Muscle of back (tissue), 3 donors: ENCODE measurements at regions not wholly inside any gene's neighbourhood (a gene's known extent, or its start where the extent isn't known, plus 50 kb on each side); places are given as distances from the start of the nearest gene placed in this dataset.
"Not testable (repeated sequence)": the region's sequence is repeated elsewhere in the genome, so short reads cannot be mapped to it uniquely, and the experiment has no call there.

Experiments used
- DNase-seq, 3 donors: peaks; one replicate each; pipeline versions ENCODE4 v3.0.0 to v3.0.0-alpha.2; 2013

DNA sequence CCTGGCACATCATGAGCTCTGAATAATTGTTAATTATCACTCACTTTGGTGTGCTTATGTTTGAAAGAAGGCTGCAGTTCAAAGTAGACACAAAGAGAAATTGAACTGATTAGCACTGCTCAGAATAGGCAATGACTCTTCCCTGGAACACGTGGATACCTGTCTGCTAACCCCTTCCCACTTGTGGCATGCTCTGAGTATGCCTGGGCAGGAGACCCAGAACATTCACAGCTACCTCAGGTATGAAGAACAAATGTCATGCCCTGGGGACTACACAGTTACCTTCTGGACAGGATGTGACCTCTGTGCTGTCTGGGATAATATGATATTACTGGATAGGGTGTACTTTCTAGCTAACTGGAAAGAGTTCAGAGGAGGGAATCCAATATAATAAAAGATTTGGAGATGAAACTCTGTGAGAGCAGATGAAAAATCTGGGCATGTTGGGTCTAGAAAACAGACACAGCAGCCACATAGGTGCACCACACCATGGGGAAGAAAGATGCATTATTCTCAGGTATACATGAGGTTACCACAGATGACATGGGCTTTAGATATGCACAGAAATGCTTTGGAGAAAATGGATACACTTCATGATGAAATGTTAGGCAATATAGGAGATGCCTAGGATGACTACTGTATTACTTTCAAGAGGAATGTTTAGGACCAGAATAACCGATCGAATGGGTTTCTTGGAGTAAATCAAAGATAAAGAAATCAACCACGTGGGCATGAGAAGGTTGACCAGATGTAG lies 324.2 kb upstream of the PREP start:
- DNase-seq = no peak

DNA sequence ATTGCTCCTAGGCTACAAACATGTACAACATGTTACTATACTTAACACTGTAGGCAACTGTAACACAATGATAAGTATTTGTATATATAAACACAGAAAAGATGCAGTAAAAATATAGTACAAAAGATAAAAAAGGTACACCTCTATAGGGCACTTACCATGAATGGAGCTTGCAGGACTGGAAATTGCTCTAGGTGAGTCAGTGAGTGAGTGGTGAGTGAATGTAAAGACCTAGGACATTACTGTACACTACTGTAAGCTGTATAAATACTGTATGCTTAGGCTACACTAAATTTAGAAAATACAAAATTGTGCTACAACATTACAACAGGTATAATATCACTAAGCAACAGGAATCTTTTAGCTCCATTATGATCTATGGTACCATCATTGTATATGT lies 312.0 kb upstream of the PREP start:
- DNase-seq = no peak

DNA sequence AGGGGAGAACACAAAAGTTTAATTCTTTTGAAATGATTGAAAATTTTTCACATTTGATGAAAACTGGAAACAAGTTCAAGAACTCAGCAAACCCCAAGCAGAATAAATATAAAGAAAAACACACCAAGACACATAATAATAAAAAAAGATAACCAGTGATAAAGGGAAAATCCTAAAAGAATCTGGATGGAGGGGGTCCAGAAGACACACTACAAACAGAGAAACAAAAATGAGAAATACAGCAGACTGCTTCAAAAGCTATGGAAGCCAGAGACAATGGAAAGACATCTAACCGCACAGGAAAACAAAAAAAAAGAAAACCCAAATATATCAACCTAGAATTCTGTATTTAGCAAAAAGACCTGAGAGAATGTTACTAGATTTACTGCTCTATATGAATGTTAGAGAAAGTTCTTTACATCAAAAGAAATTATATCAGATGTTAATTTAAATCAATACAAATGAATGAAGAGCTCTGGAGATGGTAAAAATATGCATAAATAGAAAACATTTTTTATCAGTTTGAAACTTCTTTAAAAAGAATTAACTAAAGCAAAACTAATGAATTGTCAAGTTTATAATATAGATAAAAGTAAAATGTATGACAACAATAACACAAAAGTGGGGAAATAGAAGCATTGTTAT lies 310.7 kb upstream of the PREP start:
- DNase-seq = no peak

DNA sequence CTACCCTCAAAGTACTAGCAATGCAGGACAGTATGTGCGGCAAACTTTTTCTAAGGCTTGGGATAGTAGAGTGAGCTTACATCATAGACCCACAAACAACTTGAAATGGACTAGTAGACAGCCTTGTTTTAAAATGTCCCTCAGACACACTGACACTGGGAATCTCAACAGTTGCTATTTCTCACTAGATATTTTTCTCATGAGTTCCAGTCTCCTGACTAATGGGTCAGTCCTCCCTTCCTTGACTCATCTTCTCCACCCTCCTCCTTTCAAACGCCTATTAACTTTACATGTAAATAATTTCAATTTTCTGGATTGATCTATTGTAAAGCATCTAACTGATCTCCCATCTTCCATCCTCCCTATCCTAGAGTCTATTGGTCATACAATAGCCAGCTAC lies 308.3 kb upstream of the PREP start:
- no peak for DNase-seq

DNA sequence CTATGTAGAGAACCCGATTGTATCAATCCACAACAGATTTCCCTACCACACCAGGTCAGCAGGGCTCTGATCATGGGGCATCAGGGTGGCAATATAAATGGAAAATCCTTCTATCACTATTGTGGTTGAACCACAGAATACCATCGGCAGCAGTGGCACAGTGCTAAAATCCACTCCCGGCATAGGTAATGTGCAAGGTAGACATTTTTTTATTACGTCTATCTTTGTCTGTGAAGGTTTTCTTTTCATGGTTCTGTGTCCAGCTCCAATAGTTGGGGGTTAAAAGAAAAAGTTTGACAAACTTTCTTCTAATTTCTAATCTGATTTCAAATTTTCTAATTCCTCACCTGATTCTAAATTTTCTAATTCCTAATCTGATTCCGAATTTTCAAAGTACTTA lies 302.7 kb upstream of the PREP start:
- no peak for DNase-seq

DNA sequence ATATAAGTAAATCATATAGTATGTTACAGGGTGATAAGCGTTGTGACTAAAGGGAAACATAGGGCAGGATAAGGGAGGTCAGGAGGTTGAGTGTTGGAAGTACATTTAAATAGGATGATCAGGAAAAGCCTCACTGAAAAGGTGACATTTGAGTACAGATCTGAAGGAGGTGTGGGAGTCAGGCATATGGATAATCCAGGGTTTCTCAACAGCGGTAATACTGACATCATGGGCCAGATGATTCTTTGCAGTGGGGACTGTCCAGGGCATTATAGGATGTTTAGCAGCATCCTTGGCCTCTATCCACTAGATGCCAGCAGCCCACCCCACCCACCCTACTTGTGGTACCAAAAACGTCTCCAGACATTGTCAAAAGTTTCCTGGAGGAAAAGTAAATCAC lies 292.6 kb upstream of the PREP start:
- no peak for DNase-seq

DNA sequence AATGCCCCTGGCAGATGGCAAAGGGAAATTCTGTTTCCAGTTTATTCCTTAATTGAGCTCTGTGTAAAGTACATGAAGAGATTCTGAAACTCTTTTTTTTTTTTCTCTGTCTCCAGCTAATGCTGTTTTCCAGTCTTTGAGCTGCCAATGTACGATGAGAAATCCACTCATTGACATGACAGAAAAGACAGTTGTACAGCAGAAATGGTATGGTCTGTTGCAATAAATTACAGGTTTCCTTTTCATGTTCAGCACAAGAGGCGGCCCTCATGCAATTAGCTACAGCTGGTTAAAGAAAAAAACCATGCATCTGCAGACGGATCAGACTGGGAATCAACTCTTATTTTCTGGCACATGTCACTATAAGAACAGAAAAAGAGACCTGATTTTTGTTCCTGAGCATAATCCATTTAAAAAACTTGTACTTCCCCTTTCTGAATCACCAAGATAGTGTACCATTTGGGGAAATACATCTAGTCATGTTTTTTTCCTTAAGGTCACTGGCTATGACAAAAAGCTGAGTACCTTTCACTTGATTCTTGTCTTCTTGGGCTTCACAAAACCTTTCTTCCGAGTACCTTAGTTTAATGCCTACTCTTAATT lies 289.8 kb upstream of the PREP start:
- peak in 1 of 3 donors; percentile 10 for DNase-seq

DNA sequence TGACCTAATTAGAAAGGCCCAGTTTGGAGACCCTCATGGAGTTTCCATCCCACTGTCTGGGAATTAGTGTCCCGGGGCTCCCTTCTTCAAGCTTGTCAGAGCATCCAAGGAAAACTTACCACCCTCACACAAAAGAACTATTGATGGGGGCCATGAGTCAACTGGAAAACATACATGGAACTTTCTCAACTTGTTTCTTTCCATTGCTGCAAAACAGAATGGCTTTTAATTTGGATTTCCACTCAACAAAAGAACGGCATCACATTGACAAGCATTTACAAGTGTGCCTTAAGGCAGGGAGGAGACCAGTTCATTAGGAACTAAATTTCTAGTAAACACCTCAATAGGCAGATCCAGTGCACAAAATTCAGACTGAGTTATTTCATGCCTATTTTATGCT lies 289.1 kb upstream of the PREP start:
- no peak for DNase-seq

DNA sequence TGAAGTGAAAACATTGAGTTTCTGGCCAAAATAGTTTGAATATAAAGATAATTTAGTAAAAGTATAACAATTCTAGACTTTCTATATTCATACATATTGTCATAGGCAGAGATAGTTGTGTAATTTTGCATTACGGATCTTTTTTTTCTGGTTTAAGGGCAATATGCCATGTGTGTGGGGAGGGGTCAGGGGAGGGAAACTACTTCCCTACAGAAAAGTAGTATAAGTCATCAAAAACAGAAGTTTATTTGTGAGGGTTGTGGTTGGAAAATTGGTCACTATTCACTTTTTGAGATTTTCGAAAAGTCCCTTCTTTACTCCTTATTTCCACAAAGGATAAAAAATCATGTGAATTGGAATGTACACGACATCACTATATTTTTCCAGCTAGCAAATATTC lies 288.2 kb upstream of the PREP start:
- peak in 2 of 3 donors; percentile 22 to 23 for DNase-seq

DNA sequence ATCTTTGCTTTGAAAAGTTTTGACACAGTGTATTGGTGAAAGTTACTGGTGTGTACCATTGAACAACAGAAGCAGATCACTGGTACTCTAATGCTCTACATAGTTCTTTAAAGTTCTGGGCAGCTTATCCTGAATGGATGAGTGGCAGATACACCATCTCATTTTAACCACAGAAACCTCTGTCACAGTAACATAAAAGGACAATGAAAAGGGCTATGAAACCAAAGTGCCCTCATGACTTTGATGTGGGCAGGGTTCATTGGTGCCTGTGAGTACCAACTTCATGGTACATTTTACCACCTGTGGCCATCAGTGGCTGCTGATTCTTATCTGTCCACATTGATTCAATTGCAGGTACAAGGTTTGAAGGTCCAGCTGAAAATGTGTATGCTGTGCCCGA lies 285.7 kb upstream of the PREP start:
- DNase-seq = no peak

DNA sequence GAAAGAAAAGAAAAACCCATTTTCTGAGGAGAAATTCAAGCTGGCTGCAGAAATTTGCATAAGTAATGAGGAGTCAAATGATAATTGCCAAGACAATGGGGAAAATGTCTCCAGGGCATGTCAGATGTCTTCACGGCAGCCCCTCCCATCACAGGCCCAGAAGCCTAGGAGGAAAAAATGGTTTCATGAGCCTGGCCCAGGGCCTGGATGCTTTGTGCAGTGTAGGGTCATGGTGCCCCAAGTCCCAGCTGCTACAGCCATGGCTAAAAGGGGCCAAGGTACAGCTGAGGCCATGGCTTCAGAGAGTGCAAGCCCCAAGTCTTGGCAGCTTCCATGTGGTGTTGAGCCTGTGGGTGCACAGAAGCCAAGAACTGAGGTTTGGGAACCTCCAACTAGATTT lies 283.9 kb upstream of the PREP start:
- DNase-seq = not testable (repeated sequence)

DNA sequence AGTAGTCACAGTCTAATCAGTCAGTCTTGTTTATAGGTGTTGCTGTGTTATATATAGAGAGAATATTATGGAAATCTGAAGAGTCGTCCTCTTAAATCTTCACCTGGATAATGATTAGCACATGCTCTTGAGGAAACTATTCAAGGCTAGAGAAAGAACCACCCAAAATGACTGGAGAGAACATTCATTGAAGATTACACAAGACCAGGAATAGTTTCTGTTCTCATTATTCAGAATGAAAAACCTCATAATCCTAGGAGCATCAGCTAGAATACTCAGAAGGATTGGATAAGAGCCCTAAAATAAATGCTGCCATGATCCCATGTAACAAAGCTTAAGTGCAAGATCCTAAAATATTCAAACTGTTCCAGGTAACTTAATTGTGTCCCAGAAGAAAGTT lies 278.2 kb upstream of the PREP start:
- DNase-seq = no peak

DNA sequence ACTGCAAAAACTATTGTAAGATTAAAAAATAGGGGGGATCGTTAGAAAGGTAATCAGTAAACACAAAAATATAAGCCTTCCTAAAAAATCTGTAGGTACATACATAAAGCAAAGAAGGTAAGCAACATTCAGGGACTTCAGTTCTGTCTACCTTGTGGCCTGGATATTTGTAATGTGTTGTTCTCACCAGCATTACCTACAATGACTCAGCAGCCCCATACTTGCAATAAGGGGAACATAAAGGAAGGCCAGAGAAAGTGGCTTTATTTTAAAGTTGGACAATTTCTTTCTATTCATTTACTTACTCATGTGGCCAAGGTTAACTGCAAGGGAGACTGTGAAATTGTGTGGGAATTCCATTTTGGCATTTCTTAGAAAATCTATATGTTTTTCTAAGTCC lies 277.2 kb upstream of the PREP start:
- no peak for DNase-seq

DNA sequence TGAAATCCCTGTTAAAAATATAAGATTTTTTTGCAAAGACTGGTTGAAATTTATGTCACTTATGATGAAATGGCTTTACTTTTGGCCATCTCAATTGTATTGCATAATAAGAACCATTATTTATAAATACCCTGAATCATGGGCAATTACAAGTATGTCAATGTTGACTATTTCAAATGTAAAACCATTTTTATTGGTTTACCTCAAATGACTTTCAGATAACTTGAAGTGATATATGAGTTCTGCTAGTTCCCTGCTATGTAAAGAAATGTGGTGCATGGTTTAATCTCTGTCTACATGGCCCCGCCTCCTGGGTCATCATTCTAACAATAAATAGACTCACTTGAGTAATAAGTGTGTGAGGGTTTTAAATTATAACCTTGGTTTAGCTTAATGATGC lies 275.6 kb upstream of the PREP start:
- no peak for DNase-seq

DNA sequence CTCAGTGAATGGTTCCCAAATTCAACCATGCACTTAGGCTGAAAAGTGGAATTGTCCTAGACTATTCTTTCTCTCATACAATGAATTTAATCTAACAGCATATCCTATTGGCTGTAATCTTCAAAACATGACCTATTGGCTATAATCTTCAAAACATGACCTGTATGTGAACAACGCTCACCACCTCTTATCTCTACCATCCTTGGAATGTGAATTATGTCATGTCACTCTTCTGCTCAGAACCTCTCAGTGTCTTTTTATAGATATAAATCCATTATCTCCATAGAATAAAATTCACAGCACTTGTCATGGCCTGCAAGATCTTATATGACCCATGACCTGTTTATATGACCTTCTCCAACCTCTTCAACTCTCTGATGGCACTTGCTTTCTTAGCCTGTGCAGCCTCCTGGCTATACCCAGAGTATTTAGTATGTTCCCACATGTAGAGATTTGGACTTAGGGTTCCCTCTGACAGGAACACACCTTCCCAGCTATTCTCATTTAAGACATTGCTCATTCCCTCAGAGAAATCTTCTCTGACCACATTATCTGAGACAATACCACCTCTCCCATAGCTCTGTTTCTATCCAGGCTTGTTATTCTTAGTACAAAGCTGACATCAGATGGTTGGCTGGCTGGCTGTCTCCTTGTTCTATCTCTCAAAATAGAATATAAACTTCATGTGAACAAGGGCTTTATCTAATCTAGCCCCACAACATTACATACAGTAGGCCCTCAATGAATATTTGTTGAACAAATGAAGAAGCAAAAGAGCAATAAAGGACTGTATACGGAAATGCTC lies 275.0 kb upstream of the PREP start:
- DNase-seq = no peak

DNA sequence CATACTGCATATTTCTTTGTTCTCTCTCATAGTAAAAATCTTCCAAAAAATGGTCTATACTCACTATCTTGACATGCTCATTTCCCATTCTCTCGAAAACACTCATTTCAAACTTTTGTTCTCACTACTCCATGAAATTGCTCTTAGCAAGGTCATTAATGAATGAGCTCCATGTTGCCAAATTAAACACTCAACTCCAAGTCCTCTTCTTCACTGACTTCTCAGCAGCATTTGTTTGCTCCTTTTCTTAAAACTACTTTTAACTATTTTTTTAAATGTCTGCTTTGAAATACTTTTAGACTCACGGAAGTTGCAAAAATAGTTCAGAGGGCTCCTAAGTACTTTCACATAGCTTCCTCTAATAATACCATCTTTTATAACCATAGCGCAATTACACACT lies 274.0 kb upstream of the PREP start:
- DNase-seq = no peak

DNA sequence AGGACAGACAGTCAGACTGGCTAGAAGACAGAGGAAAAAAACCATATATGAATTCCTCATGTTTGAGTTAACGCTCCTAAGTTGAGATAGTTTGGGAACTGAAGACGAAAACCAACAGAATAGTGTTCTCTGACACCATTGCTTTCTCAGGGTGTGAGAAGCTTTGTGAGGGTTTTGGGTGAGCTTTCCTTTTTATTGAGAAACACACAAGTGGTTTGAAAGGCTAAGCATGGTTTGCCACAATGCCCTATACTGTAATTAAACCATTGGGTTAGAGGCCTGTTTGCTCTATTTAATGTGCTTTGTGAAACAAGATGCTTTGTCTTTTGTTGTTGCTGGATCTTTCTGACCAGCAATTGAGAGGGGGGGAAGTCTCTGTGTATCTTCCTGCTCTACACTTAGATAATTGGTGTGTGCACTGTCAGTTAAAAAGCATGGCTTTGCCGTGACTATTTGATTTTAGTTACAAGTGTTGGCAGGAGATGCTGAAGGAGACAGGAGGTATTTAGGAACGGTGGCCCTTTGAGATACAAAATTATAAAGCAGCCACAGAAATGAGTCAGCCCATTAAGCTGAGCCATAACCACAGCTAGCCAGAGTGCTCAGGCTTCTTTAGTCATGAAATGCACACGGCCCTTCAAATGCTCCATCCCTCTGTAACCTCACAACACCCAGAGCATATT lies 273.0 kb upstream of the PREP start:
- peak in 1 of 3 donors; percentile 82 for DNase-seq

DNA sequence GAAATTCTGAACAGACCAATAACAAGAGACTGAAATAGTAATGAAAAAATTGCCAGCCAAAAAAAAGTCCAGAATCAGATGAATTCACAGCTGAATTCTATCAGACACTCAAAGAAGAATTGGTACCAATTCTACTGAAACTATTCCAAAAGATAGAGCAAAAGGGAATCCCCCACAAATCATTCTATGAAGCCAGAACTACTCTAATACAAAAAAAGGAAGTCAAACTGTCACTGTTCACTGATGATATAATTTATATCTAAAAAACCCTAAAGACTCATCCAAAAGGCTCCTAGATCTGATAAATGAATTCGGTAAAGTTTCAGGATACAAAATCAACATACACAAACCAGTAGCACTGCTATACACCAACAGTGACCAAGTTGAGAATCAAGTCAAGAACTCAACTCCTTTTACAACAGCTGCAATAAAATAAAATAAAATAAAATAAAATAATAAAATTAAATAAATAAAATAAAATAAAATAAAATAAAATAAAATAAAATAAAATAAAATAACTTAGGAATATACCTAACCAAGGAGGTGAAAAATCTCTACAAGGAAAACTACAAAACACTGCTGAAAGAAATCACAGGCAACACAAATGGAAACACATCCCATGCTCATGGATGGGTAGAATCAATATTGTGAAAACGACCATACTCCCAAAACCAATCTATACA lies 270.1 kb upstream of the PREP start:
- DNase-seq = not testable (repeated sequence)

DNA sequence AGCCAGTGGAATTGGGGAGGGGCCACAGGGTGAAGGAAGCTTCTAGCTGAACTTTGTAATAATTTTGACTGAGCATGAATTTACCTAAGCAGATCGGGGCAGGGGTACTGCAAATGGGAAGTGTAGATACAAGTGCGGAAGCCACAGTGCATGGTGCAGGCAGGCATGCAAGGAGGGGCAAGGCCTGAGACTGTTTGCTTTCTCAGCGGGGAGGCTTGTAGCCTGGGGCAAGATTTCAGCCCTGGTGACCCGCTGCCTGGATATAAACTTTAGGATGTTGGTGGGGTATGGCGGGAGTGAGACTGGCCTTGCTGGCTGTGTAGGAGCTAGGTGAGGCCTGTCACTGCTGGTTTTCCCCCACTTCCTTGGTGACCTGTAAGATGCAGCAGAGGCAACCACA lies 266.4 kb upstream of the PREP start:
- DNase-seq = no peak

DNA sequence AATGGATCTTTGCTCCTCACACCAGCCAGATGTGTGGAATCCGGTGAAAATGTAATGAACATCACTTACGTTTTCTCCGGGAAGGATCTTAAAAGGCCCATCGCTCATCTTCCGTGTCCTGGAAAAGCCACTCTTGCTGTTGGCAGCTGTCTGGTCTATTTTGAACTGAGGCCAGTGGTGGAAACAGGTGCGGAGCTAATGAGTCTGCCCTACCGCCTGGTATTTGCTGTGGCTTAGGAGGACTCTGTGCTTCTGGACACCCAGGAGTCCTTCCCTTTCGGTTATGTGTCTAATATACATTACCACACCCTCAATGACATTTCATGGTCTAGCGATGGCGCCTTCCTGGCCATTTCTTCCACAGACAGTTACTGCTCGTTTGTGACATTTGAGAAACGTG lies 264.2 kb upstream of the PREP start:
- peak; percentile 18 to 57 (median 23) for DNase-seq

DNA sequence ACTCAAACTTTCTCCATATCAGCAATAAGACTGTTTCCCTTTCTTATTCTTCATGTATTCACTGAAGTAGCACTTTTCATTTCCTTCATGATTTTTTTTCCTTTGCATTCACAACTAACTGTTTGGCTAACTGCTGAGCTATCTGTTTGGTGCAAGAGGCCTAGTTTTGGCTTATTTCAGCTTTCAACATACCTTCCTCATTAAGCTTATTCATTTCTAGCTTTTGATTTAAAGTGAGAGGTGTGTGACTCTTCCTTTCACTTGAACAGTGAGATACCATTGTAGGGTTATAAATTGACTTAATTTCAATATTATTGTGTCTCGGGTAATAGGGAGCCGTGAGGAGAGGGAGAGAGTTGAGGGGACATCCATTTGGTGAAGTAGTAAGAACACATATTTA lies 262.0 kb upstream of the PREP start:
- no peak for DNase-seq
